ENCODE measurements at regions not wholly inside any gene's neighbourhood (a gene's known extent, or its start where the extent isn't known, plus 50 kb on each side); places are given as distances from the start of the nearest gene placed in this dataset.

DNA sequence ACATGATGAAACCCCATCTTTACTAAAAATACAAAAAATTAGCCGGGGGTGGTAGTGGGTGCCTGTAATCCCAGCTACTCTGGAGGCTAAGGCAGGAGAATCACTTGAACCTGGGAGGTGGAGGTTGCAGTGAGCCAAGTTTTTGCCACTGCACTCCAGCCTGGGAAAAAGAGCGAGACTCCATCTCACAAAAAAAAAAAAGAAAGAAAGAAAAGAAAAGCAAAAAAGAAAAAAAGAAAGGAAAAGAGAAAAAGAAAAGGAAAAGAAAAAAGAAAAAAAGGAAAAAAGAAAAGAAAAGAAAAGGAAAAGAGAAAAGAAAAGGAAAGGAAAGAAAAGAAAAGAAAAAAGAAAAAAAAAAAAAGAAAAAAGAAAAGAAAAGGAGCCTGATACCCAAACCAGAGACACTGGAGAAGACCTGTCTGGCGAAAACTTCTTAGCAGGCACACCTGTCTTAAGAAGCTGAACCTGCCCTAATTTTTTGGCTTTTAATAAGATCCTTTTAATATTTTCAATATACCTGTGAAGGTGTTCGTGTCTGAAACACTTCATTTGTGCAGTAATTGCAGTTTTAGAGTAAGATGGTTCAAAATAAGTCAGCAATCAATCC, 164.7 kb upstream of the IRX2 start:
- H3K4me3 ChIP-seq (ENCODE audit: low read length in 3 of 3), result no peak overlapping the region
- H3K36me3 ChIP-seq (ENCODE audit: control insufficient read depth in 3 of 3, insufficient read depth in 3 of 3, low read length in 3 of 3), result no peaks in the 10 kb centered on the region
- H3K4me1 ChIP-seq (ENCODE audit: control insufficient read depth in 3 of 3, insufficient read depth in 3 of 3, low read length in 3 of 3), result no peaks in the 10 kb centered on the region
- peaks cover 0 to 9% (median 4%) of the 10 kb centered on the region in 3 donors for H3K9me3 ChIP-seq (ENCODE audit: control insufficient read depth in 3 of 3, low read length in 3 of 3)
- H3K9ac ChIP-seq (ENCODE audit: low read depth in 1 of 3, low read length in 3 of 3), result no peak overlapping the region
- no peak overlapping the region for H3K27ac ChIP-seq (ENCODE audit: low read depth, low read length)
- H3K27me3 ChIP-seq (ENCODE audit: control insufficient read depth in 3 of 3, insufficient read depth in 3 of 3, low read length in 3 of 3), result no peaks in the 10 kb centered on the region

DNA sequence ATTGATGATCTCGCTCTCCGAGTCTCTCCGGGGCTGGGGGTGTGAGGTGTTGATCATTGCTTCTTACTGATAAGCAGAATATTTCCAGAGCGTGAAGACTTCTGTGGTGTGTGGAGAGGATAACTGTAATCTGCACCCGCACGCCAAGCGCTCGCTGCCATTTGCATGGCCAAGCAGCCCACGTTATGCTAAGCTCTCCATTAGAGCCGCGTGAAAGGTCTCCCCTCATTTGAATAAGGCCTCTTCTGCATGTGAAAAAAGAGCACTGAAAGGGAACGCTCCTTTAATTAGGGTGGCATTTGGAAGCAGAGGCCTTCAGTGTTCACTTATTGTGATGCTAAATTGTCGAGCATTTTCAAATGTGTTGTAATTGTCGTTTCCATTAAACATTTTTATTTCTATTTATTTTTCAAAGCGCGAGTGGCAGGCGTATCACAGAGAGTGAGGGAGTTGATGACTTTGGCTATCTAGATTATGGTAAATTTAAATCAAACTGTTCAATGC, 163.6 kb upstream of the IRX2 start:
- Histone ChIP-seq H3K4me1 (ENCODE audit: control insufficient read depth in 3 of 3, insufficient read depth in 3 of 3, low read length in 3 of 3) (no peaks in the 10 kb centered on the region), H3K36me3 (ENCODE audit: control insufficient read depth in 3 of 3, insufficient read depth in 3 of 3, low read length in 3 of 3) (no peaks in the 10 kb centered on the region), H3K27ac (ENCODE audit: low read depth, low read length) (no peak overlapping the region), H3K9ac (ENCODE audit: low read depth in 1 of 3, low read length in 3 of 3) (no peak overlapping the region), H3K9me3 (ENCODE audit: control insufficient read depth in 3 of 3, low read length in 3 of 3) (peaks cover 0 to 4% (median 0%) of the 10 kb centered on the region in 3 donors), H3K4me3 (ENCODE audit: low read length in 3 of 3) (no peak overlapping the region), H3K27me3 (ENCODE audit: control insufficient read depth in 3 of 3, insufficient read depth in 3 of 3, low read length in 3 of 3) (no peaks in the 10 kb centered on the region)

DNA sequence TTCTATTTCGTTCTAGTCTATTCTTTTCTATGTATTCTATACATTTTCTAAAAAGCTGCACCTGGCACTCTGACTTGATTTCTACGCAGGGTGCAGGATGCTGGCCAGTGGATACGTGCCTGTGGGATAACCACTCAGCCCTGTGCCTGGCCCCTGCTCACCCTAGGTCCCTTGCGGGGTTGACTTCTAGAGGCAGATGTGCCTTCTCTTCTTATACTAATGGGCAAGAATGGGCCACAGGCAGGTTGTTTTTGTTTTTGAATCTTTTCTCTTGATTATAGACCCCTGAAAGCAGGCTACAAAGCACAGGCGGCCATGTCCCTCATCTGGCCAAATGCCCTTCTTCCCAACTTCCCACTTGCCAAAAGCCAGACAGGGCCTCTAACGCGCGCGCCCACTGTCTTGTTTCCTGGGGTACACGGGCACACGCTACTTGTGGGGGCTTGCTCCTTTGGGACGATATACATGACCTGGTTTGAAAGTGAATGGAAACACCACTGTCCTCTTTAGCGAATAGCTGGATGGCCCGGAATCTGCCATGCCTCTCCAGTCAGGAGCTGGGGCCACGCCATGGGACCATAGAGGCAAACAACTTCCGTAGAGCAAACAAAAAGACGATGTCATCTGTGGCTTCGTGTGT, 162.7 kb upstream of the IRX2 start:
- no peak overlapping the region for H3K9ac ChIP-seq (ENCODE audit: low read depth in 1 of 3, low read length in 3 of 3)
- no peaks in the 10 kb centered on the region for H3K36me3 ChIP-seq (ENCODE audit: control insufficient read depth in 3 of 3, insufficient read depth in 3 of 3, low read length in 3 of 3)
- H3K4me1 ChIP-seq (ENCODE audit: control insufficient read depth in 3 of 3, insufficient read depth in 3 of 3, low read length in 3 of 3), result no peaks in the 10 kb centered on the region
- no peaks in the 10 kb centered on the region for H3K9me3 ChIP-seq (ENCODE audit: control insufficient read depth in 3 of 3, low read length in 3 of 3)
- H3K4me3 ChIP-seq (ENCODE audit: low read length in 3 of 3), result no peak overlapping the region
- no peak overlapping the region for H3K27ac ChIP-seq (ENCODE audit: low read depth, low read length)
- H3K27me3 ChIP-seq (ENCODE audit: control insufficient read depth in 3 of 3, insufficient read depth in 3 of 3, low read length in 3 of 3), result no peaks in the 10 kb centered on the region

DNA sequence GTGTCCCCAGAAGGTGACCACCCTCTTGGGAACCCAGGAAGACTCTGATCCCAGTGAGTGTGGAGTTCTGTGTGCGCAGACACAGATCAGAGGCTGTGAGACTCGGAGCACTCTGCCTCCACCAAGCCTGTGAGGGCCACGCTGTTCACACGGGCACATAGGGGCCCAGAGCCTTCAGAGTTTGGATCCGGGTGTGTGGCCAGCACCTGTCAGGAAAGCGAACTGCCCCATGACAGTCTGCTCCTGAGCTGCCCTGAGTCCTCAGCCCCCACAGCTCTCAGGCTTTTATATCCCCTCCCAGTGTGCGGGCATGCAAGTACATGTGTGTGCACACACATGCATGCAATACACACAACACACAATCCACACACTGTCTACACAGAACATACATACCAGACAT, 161.8 kb upstream of the IRX2 start:
- Histone ChIP-seq H3K36me3 (ENCODE audit: control insufficient read depth in 3 of 3, insufficient read depth in 3 of 3, low read length in 3 of 3) (no peaks in the 10 kb centered on the region), H3K4me3 (ENCODE audit: low read length in 3 of 3) (no peak overlapping the region), H3K27ac (ENCODE audit: low read depth, low read length) (no peak overlapping the region), H3K9me3 (ENCODE audit: control insufficient read depth in 3 of 3, low read length in 3 of 3) (no peaks in the 10 kb centered on the region), H3K27me3 (ENCODE audit: control insufficient read depth in 3 of 3, insufficient read depth in 3 of 3, low read length in 3 of 3) (no peaks in the 10 kb centered on the region), H3K4me1 (ENCODE audit: control insufficient read depth in 3 of 3, insufficient read depth in 3 of 3, low read length in 3 of 3) (no peaks in the 10 kb centered on the region), H3K9ac (ENCODE audit: low read depth in 1 of 3, low read length in 3 of 3) (no peak overlapping the region)

DNA sequence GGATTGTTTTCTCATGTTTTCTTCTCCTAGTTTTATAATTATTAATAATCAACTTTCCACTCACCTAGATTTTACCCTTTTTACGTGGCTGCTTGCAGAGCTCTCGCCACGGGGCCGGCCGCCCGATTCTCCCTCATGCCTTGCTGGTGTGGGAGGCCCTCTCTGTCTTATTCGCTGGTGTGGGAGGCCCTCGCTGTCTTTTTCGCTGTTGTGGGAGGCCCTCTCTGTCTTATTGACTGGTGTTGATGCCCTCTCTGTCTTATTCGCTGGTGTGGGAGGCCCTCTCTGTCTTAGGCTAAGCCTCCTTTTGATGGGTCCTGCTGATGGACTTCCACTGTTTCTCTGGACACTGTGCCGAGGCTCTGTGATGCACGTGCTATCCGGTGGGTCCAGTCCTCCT, 161.3 kb upstream of the IRX2 start:
- Histone ChIP-seq H3K4me3 (ENCODE audit: low read length in 3 of 3) (no peak overlapping the region), H3K27me3 (ENCODE audit: control insufficient read depth in 3 of 3, insufficient read depth in 3 of 3, low read length in 3 of 3) (no peaks in the 10 kb centered on the region), H3K9me3 (ENCODE audit: control insufficient read depth in 3 of 3, low read length in 3 of 3) (no peaks in the 10 kb centered on the region), H3K4me1 (ENCODE audit: control insufficient read depth in 3 of 3, insufficient read depth in 3 of 3, low read length in 3 of 3) (no peaks in the 10 kb centered on the region), H3K9ac (ENCODE audit: low read depth in 1 of 3, low read length in 3 of 3) (no peak overlapping the region), H3K36me3 (ENCODE audit: control insufficient read depth in 3 of 3, insufficient read depth in 3 of 3, low read length in 3 of 3) (no peaks in the 10 kb centered on the region), H3K27ac (ENCODE audit: low read depth, low read length) (no peak overlapping the region)

DNA sequence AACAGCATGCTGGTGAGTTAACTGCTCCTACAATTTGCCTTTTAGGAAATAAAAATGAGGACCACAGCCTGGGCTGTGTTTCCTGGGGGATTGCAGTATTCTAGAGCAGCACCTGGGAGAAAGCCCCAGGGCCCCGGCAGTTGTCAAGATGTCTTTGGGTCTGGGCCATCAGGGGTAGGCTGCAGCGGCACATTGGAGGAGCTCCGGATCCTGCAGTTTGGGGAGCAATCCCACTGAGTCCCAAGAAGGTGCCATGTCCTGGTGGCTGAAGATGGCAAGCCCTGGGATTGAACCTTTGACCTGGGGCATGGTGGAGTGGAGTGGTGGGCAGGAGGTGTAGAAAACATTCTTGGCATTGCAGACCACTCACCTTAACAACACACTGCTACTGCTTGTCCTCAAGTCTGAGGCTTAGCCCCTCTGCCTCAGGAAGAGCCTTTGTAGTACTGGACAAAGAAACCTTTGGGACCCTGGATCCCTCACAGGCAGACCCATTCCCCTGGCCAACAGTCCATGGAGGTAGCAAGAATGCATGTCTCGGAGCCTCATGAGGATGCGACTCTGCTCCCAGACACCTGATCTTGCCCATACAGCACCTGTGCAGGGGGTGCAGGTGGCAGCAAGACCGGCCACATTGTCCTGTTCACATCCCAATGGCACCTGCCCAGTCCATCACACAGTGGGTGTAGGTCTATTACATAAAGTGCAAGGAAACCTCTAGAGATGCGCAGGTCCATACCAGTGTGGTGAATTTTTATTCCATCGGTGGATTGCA, 159.1 kb upstream of the IRX2 start:
- no peaks in the 10 kb centered on the region for H3K36me3 ChIP-seq (ENCODE audit: control insufficient read depth in 3 of 3, insufficient read depth in 3 of 3, low read length in 3 of 3)
- no peaks in the 10 kb centered on the region for H3K4me1 ChIP-seq (ENCODE audit: control insufficient read depth in 3 of 3, insufficient read depth in 3 of 3, low read length in 3 of 3)
- no peaks in the 10 kb centered on the region for H3K27me3 ChIP-seq (ENCODE audit: control insufficient read depth in 3 of 3, insufficient read depth in 3 of 3, low read length in 3 of 3)
- H3K4me3 ChIP-seq (ENCODE audit: low read length in 3 of 3), result no peak overlapping the region
- H3K27ac ChIP-seq (ENCODE audit: low read depth, low read length), result no peak overlapping the region
- H3K9ac ChIP-seq (ENCODE audit: low read depth in 1 of 3, low read length in 3 of 3), result no peak overlapping the region
- peaks cover 0 to 2% (median 0%) of the 10 kb centered on the region in 3 donors for H3K9me3 ChIP-seq (ENCODE audit: control insufficient read depth in 3 of 3, low read length in 3 of 3)

DNA sequence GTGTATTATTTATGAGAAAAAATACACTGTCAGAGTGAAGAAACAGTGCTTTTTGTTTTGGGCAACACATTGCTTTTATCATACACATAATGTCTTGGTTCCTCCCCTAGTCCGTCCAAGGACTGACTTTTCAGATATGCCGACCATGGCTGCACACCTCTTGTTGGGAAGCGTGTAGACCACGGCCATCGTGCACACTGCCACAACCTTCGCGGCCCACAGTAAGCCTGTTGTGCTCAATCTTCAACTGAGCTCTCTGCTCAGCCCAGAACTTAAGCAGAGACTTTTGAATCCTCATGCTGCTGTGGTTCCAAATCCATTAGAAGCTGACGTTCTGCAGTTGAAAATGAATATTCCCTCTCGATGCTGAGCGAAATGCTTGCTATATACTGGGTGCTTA, 157.6 kb upstream of the IRX2 start:
- Histone ChIP-seq H3K27me3 (ENCODE audit: control insufficient read depth in 3 of 3, insufficient read depth in 3 of 3, low read length in 3 of 3) (no peaks in the 10 kb centered on the region), H3K4me1 (ENCODE audit: control insufficient read depth in 3 of 3, insufficient read depth in 3 of 3, low read length in 3 of 3) (no peaks in the 10 kb centered on the region), H3K9me3 (ENCODE audit: control insufficient read depth in 3 of 3, low read length in 3 of 3) (peaks cover 0 to 2% (median 0%) of the 10 kb centered on the region in 3 donors), H3K9ac (ENCODE audit: low read depth in 1 of 3, low read length in 3 of 3) (no peak overlapping the region), H3K27ac (ENCODE audit: low read depth, low read length) (no peak overlapping the region), H3K4me3 (ENCODE audit: low read length in 3 of 3) (no peak overlapping the region), H3K36me3 (ENCODE audit: control insufficient read depth in 3 of 3, insufficient read depth in 3 of 3, low read length in 3 of 3) (no peaks in the 10 kb centered on the region)

DNA sequence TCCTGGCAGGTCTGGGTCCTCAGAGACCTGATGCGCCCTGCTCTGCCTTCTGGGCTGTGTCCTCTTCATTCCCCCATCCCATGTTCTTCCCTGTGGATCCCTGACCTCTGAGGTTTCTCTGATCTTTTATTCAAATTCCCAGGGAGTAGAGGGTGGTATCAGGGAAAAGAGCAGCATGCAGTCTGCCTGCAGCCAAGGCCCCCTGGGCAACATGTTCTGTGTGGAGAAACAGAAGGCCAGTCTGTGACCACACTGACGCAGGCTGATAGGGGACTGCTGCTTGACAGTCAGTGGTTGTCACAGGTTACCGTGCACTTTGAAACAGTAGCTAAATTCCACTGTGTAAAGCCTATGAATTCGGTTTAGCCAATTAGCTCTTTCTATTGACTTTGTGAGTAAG, 156.6 kb upstream of the IRX2 start:
- Histone ChIP-seq H3K9me3 (ENCODE audit: control insufficient read depth in 3 of 3, low read length in 3 of 3) (peaks cover 0 to 2% (median 0%) of the 10 kb centered on the region in 3 donors), H3K4me3 (ENCODE audit: low read length in 3 of 3) (no peak overlapping the region), H3K27me3 (ENCODE audit: control insufficient read depth in 3 of 3, insufficient read depth in 3 of 3, low read length in 3 of 3) (no peaks in the 10 kb centered on the region), H3K4me1 (ENCODE audit: control insufficient read depth in 3 of 3, insufficient read depth in 3 of 3, low read length in 3 of 3) (no peaks in the 10 kb centered on the region), H3K27ac (ENCODE audit: low read depth, low read length) (no peak overlapping the region), H3K36me3 (ENCODE audit: control insufficient read depth in 3 of 3, insufficient read depth in 3 of 3, low read length in 3 of 3) (no peaks in the 10 kb centered on the region), H3K9ac (ENCODE audit: low read depth in 1 of 3, low read length in 3 of 3) (no peak overlapping the region)

DNA sequence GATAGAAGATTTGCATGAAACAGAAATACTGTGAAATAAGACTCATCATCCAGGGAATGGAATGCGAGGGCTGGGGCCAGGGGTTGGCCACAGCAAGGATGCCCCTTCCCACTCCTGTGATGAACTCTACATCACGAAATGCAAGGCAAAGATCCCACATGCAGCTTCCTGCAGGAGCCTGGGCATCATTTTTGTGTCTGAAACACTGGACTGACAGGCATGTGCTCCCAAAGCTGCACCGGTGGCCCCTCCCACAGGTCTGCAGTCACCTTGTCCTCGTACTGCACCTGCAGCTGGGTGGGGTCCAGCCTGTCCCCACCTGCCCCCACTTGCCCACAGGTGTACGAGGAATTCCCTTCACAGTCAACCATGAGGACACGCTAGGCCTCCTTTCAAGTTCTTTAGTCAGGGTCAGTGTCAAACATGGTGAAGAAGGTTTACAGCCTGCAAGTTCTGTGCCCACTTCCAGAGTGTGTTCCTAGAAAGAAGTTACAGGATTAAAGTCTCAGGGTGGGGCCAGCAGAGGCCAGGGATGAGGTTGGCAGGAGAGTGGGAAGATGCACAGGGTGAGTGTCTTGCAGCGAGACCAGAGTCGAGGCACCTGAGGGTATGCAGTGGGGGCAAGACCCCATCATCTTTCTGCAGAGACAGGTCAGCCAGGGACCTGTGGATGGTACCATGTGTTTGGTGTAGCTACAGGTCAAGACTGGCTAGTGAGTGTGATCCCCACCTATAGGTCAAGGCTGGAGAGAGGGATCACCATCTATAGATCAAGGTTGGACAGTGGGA, 155.0 kb upstream of the IRX2 start:
- no peak overlapping the region for H3K27ac ChIP-seq (ENCODE audit: low read depth, low read length)
- H3K4me3 ChIP-seq (ENCODE audit: low read length in 3 of 3), result no peak overlapping the region
- H3K36me3 ChIP-seq (ENCODE audit: control insufficient read depth in 3 of 3, insufficient read depth in 3 of 3, low read length in 3 of 3), result no peaks in the 10 kb centered on the region
- no peaks in the 10 kb centered on the region for H3K27me3 ChIP-seq (ENCODE audit: control insufficient read depth in 3 of 3, insufficient read depth in 3 of 3, low read length in 3 of 3)
- no peak overlapping the region for H3K9ac ChIP-seq (ENCODE audit: low read depth in 1 of 3, low read length in 3 of 3)
- H3K4me1 ChIP-seq (ENCODE audit: control insufficient read depth in 3 of 3, insufficient read depth in 3 of 3, low read length in 3 of 3), result no peaks in the 10 kb centered on the region
- H3K9me3 ChIP-seq (ENCODE audit: control insufficient read depth in 3 of 3, low read length in 3 of 3), result peaks cover 0 to 2% (median 0%) of the 10 kb centered on the region in 3 donors

Measured in skeletal muscle tissue (tissue), 3 donors.